HepG2 (cell line): ENCODE measurements at regions not wholly inside any gene's neighbourhood (a gene's known extent, or its start where the extent isn't known, plus 50 kb on each side); places are given as distances from the start of the nearest gene placed in this dataset.

ENCODE experiments used
- ATAC-seq: fragments of 200-7000 bp; cut with Tn5 transposase; 3 replicates; pipeline ENCODE4 v1.9.1; 2020; ENCODE audit warnings: mild to moderate bottlenecking, moderate library complexity
- BruUV-seq: library from RNA; stranded (reverse); fragments of 400-500 nt; replicated peaks from 2 replicates; lab custom pipeline; 2021; lab: Mats Ljungman, UMichigan
- CTCF ChIA-PET: fragments of 300-600 bp; formaldehyde crosslinking; extraction: SDS; loops from one replicate; lab custom pipeline; 2021; ENCODE audit warnings: low total read pairs, inconsistent platforms, low intra/inter-chr PET ratio; lab: Yijun Ruan, JAX
- POLR2A ChIA-PET: fragments of 350-600 bp; sonication (Branson Sonifier 250); formaldehyde crosslinking; loops from one replicate; lab custom pipeline; 2020; ENCODE audit warnings: antibody characterized with exemption, inconsistent platforms; lab: Yijun Ruan, JAX
- DNase-seq: peaks from one replicate; pipeline ENCODE4 v3.0.0-alpha.2; 2015; ENCODE audit warnings: low spot score
- FAIRE-seq: peaks from 3 replicates; lab custom pipeline; 2011; peaks lifted over from hg19 to GRCh38; lab: Jason Lieb, UNC
- H2AFZ ChIP-seq: one replicate; pipeline ENCODE4 v1.6.1; 2011; ENCODE audit warnings: low read length, inconsistent platforms
- H3K27ac ChIP-seq: fragments of 300-600 bp; 3 replicates; pipeline ENCODE4 v1.8.0; 2011; ENCODE audit warnings: mixed run types, mild to moderate bottlenecking, mixed read lengths, low read length, inconsistent platforms; ENCODE audit not compliant: insufficient read depth; ENCODE audit errors: extremely low read length
- H3K27me3 ChIP-seq, 2 experiments: fragments of 200-600 bp in 1 of 2; 2 replicates in 1 of 2; 3 replicates in 1 of 2; pipeline versions ENCODE4 v1.6.0 to v1.8.0; 2011; ENCODE audit warnings: low read length in 2 of 2, mild to moderate bottlenecking in 2 of 2, moderate library complexity in 2 of 2, inconsistent platforms in 1 of 2; ENCODE audit not compliant: insufficient read depth in 2 of 2, control insufficient read depth in 1 of 2
- H3K36me3 ChIP-seq, 2 experiments: fragments of 200-600 bp in 1 of 2; replicated peaks in 1 of 2; 2 replicates in 1 of 2; 3 replicates in 1 of 2; pipeline versions ENCODE4 v1.5.1 to v1.8.0; 2011; ENCODE audit warnings: low read length in 2 of 2, inconsistent platforms in 1 of 2; ENCODE audit not compliant: insufficient read depth in 2 of 2, control insufficient read depth in 1 of 2
- H3K4me1 ChIP-seq: 2 replicates; pipeline ENCODE4 v1.5.1; 2012; ENCODE audit warnings: low read length, inconsistent platforms; ENCODE audit not compliant: insufficient read depth
- H3K4me2 ChIP-seq: 2 replicates; pipeline ENCODE4 v1.6.0; 2011; ENCODE audit warnings: low read depth, low read length, inconsistent platforms
- H3K4me3 ChIP-seq, 3 experiments: fragments of 200-600 bp in 1 of 3; sonication (generic), shearing (Covaris generic) in 1 of 3; replicated peaks in 1 of 3; 2 replicates each; pipeline ENCODE4 v1.5.1; 2011 to 2016; ENCODE audit warnings: low read length in 3 of 3, inconsistent platforms in 2 of 3, low read depth in 2 of 3, mild to moderate bottlenecking in 2 of 3, control low read depth in 1 of 3, mixed read lengths in 1 of 3; ENCODE audit not compliant: insufficient read depth in 1 of 3
- H3K79me2 ChIP-seq: one replicate; pipeline ENCODE4 v1.6.1; 2011; ENCODE audit warnings: low read length, inconsistent platforms; ENCODE audit not compliant: insufficient read depth
- H3K9ac ChIP-seq: 2 replicates; pipeline ENCODE4 v1.6.0; 2011; ENCODE audit warnings: mild to moderate bottlenecking, low read depth, low read length, inconsistent platforms; ENCODE audit not compliant: insufficient read depth
- H3K9me3 ChIP-seq: 2 replicates; pipeline ENCODE4 v1.5.1; 2012; ENCODE audit warnings: mild to moderate bottlenecking, low read length
- H4K20me1 ChIP-seq: 2 replicates; pipeline ENCODE4 v1.6.0; 2011; ENCODE audit warnings: inconsistent platforms, mild to moderate bottlenecking, low read length, moderate library complexity; ENCODE audit not compliant: insufficient read depth
- ARNT ChIP-seq: fragments of 450-650 bp; IDR thresholded peaks from 2 replicates; pipeline ENCODE4 v1.6.1; 2017
- ATF1 ChIP-seq: IDR thresholded peaks from 2 replicates; pipeline ENCODE4 v1.6.1; 2016; ENCODE audit warnings: mild to moderate bottlenecking, control low read depth
- BHLHE40 ChIP-seq: IDR thresholded peaks from 2 replicates; pipeline ENCODE4 v1.6.1; 2011; ENCODE audit warnings: low read length, improper control_type of control experiment
- HMG20A ChIP-seq: IDR thresholded peaks from 2 replicates; pipeline ENCODE4 v1.6.1; 2016; ENCODE audit warnings: borderline replicate concordance
- KAT2B ChIP-seq: fragments of 150-350 bp; IDR thresholded peaks from 2 replicates; pipeline ENCODE4 v1.6.1; 2014; ENCODE audit warnings: low read depth, low read length, borderline replicate concordance
- MTF2 ChIP-seq: sonication (generic); formaldehyde crosslinking; IDR thresholded peaks from 2 replicates; pipeline ENCODE4 v1.5.0; 2020; ENCODE audit warnings: missing genetic modification reagents, borderline replicate concordance
- MXD4 ChIP-seq: IDR thresholded peaks from 2 replicates; pipeline ENCODE4 v1.6.1; 2016; ENCODE audit warnings: mild to moderate bottlenecking, missing biosample characterization, missing genetic modification reagents
- NR3C1 ChIP-seq: sonication (generic); formaldehyde crosslinking; IDR thresholded peaks from 2 replicates; pipeline ENCODE4 v1.4.0; 2020; ENCODE audit warnings: missing genetic modification reagents
- ZNF33A ChIP-seq: sonication (generic); formaldehyde crosslinking; IDR thresholded peaks from 2 replicates; pipeline ENCODE4 v1.5.1; 2020; ENCODE audit warnings: missing genetic modification reagents, mild to moderate bottlenecking, moderate library complexity, borderline replicate concordance
- ZNF777 ChIP-seq: sonication (generic); formaldehyde crosslinking; IDR thresholded peaks from 2 replicates; pipeline ENCODE4 v1.4.0; 2020; ENCODE audit warnings: missing genetic modification reagents
- WGBS: methylation state at CpG from one replicate; pipeline ENCODE4 v1.1.6; 2017; ENCODE audit warnings: low lambda C conversion rate; 5-methylcytosine and 5-hydroxymethylcytosine counted together
- in situ Hi-C: cut with HindIII; loops from 2 replicates; pipeline ENCODE4 v1.10.0; 2017; ENCODE audit warnings: low pct_unique_long_range_greater_than_20kb; ENCODE audit not compliant: extremely low pct_ligation_motif_present
- intact Hi-C: fragments of 100-400 bp; cut with micrococcal nuclease; formaldehyde crosslinking; loops from one replicate; pipeline ENCODE4 v1.10.0; 2022; ENCODE audit not compliant: unreplicated experiment
- TF ChIP-seq, protein P1 (sequence below): sonication (generic); formaldehyde crosslinking; IDR thresholded peaks from 2 replicates; pipeline ENCODE4 v1.4.0; 2020; ENCODE audit warnings: missing genetic modification reagents
- TF ChIP-seq, protein P2 (sequence below): sonication (generic); formaldehyde crosslinking; IDR thresholded peaks from 2 replicates; pipeline ENCODE4 v1.4.0; 2020; ENCODE audit warnings: missing genetic modification reagents, borderline replicate concordance

DNA sequence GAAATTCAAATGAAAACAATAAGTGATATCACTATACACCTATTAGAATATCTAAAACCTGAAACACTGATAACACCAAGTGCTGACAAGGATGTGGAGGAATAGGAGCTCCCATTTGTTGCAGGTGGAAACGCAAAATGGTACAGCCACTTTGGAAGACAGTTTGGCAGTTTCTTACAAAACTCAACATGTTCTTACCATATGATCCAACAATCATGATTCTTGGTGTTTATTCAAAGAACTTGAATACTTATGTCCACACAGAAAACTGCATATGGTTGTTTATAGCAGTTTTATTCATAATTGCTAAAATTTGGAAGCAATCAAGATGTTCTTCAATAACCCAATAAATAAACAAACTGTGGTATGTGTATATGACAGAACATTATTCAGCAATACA lies 107.9 kb downstream of the FHDC1 start:
- Histone ChIP-seq H3K4me1 (peaks cover 22% of the 10 kb centered on the region), H3K9me3 (0 out of 2 replicates have a peak, but pooled peaks cover 7% of the 10 kb centered on the region), H3K36me3 (no peaks in the 10 kb centered on the region), H3K9ac (no peak overlapping the region), H3K27me3 (no peaks in the 10 kb centered on the region), H3K4me3 (no peak overlapping the region), H4K20me1 (no peaks in the 10 kb centered on the region), H3K27ac (no peak overlapping the region), H3K4me2 (no peak overlapping the region), H3K79me2 (no peaks in the 10 kb centered on the region), H2AFZ (no peak overlapping the region)
- BruUV-seq = no TSS peak
- in situ Hi-C loops = no loop called here
- no peak for DNase-seq
- FAIRE-seq = no peak
- no peak for TF ChIP-seq HMG20A
- TF ChIP-seq, protein P1, sequence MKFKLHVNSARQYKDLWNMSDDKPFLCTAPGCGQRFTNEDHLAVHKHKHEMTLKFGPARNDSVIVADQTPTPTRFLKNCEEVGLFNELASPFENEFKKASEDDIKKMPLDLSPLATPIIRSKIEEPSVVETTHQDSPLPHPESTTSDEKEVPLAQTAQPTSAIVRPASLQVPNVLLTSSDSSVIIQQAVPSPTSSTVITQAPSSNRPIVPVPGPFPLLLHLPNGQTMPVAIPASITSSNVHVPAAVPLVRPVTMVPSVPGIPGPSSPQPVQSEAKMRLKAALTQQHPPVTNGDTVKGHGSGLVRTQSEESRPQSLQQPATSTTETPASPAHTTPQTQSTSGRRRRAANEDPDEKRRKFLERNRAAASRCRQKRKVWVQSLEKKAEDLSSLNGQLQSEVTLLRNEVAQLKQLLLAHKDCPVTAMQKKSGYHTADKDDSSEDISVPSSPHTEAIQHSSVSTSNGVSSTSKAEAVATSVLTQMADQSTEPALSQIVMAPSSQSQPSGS (CRISPR knock-in tag) = no peak
- no peak for TF ChIP-seq ATF1 (CRISPR knock-in tag)
- TF ChIP-seq, protein P2, sequence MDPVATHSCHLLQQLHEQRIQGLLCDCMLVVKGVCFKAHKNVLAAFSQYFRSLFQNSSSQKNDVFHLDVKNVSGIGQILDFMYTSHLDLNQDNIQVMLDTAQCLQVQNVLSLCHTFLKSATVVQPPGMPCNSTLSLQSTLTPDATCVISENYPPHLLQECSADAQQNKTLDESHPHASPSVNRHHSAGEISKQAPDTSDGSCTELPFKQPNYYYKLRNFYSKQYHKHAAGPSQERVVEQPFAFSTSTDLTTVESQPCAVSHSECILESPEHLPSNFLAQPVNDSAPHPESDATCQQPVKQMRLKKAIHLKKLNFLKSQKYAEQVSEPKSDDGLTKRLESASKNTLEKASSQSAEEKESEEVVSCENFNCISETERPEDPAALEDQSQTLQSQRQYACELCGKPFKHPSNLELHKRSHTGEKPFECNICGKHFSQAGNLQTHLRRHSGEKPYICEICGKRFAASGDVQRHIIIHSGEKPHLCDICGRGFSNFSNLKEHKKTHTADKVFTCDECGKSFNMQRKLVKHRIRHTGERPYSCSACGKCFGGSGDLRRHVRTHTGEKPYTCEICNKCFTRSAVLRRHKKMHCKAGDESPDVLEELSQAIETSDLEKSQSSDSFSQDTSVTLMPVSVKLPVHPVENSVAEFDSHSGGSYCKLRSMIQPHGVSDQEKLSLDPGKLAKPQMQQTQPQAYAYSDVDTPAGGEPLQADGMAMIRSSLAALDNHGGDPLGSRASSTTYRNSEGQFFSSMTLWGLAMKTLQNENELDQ = no peak
- no peak for TF ChIP-seq BHLHE40
- TF ChIP-seq ZNF777 = no peak
- no peak for TF ChIP-seq NR3C1 (CRISPR knock-in tag)
- no peak for TF ChIP-seq MTF2 (CRISPR knock-in tag)
- no peak for TF ChIP-seq ZNF33A
- no peak for TF ChIP-seq KAT2B
- no peak for TF ChIP-seq ARNT
- no peak for TF ChIP-seq MXD4 (CRISPR knock-in tag)
- 100% methylated on average over 1 of the region's 1 CpG for WGBS
- ChIA-PET POLR2A (no interaction called here), CTCF (no interaction called here)
- no peak for ATAC-seq
- intact Hi-C loops = no loop called here
